ENCODE measurements at regions not wholly inside any gene's neighbourhood (a gene's known extent, or its start where the extent isn't known, plus 50 kb on each side); places are given as distances from the start of the nearest gene placed in this dataset.

DNA sequence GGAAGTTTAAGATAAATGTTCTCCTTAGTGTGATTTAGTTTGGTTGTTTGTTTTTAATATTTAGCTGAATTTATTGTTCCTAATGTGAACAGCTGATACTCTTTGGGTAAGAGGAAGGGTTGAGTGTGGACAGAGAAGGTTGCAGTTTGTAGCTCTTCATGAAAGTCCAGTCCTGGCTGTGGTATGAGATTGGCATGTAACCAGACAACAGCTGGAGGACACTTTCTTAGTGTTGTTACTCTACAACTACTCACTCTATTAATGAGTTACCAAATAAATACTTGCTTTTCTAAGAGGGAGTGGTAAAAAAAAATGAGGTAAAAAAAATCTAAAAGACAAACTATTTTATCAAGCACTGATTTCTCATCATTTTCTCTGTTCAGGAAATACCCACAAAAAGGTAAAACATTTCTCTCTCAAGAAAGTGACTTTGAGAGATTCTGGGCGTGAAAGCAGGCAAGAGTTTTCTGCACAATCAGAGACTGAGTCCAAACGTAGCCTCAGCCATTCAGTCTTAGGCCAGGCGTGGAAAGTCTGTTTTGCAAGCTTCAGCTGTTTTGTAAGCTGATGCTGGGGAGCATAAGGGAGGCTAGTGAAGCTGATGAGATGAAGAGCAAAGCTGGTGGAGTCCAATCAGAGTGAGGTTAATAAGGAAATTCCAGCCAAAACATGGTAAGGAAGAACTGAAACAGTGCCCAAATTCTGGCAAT lies 138.5 kb upstream of the ARPP21 start:
- Mint-ChIP-seq H3K9me3 (peaks cover 3 to 8% (median 5%) of the 10 kb centered on the region in 3 donors), H3K4me1 (no peaks in the 10 kb centered on the region), H3K4me3 (no peak overlapping the region), H3K27ac (no peak overlapping the region), H3K36me3 (no peaks in the 10 kb centered on the region), H3K27me3 (no peaks in the 10 kb centered on the region)
- ATAC-seq (replicated peaks in 1 of 4) (no peak), DNase-seq (no peak)
- no peaks in the 10 kb centered on the region for H3K27me3 ChIP-seq (replicated peaks in 1 of 2; ENCODE audit: control insufficient read depth in 2 of 2, extremely low read depth in 1 of 2, insufficient read depth in 2 of 2, low read length in 1 of 2)
- H3K9me3 ChIP-seq, result no peaks in the 10 kb centered on the region
- no peaks in the 10 kb centered on the region for H3K4me1 ChIP-seq (ENCODE audit: control insufficient read depth in 1 of 2, extremely low read depth in 1 of 2, insufficient read depth in 2 of 2, low read length in 2 of 2)
- WGBS (ENCODE audit: insufficient coverage), result 42% methylated on average over 2 of the region's 3 CpGs
- POLR2A ChIA-PET, result no interaction called here
- H3K36me3 ChIP-seq (ENCODE audit: control insufficient read depth in 2 of 2, extremely low read depth in 1 of 2, insufficient read depth in 1 of 2, low read length in 1 of 2), result no peaks in the 10 kb centered on the region
- H3K4me3 ChIP-seq (ENCODE audit: control insufficient read depth in 1 of 2, extremely low read depth in 1 of 2, low read length in 1 of 2), result no peak overlapping the region
- H3K27ac ChIP-seq (ENCODE audit: low read length), result no peak overlapping the region
- CTCF ChIA-PET, result no interaction called here

DNA sequence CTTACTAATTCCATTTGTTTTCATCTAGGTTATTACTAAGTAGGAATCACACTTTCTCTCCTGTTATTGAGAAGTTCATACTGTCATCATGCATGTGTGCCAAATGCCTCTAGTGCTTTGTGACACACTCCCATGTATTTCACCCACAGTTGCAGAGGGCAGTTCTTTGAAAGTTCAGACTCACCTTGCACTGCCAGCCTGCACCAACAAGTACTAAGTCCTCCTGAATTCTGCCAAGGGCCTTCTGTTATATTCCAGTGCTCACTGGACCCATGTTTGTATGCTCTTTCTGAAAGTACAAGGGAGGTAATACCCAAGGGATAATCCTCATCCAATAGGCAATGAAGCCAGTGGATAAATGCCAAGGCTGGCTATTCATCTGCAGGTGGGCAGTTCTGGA lies 136.6 kb upstream of the ARPP21 start:
- DNase-seq (no peak), ATAC-seq (replicated peaks in 1 of 4) (no peak)
- Histone ChIP-seq H3K36me3 (ENCODE audit: control insufficient read depth in 2 of 2, extremely low read depth in 1 of 2, insufficient read depth in 1 of 2, low read length in 1 of 2) (no peaks in the 10 kb centered on the region), H3K9me3 (no peaks in the 10 kb centered on the region), H3K4me3 (ENCODE audit: control insufficient read depth in 1 of 2, extremely low read depth in 1 of 2, low read length in 1 of 2) (no peak overlapping the region), H3K27me3 (replicated peaks in 1 of 2; ENCODE audit: control insufficient read depth in 2 of 2, extremely low read depth in 1 of 2, insufficient read depth in 2 of 2, low read length in 1 of 2) (no peaks in the 10 kb centered on the region), H3K27ac (ENCODE audit: low read length) (no peak overlapping the region), H3K4me1 (ENCODE audit: control insufficient read depth in 1 of 2, extremely low read depth in 1 of 2, insufficient read depth in 2 of 2, low read length in 2 of 2) (no peaks in the 10 kb centered on the region)
- peaks cover 8 to 16% (median 9%) of the 10 kb centered on the region in 3 donors for H3K9me3 Mint-ChIP-seq
- H3K27me3 Mint-ChIP-seq, result no peaks in the 10 kb centered on the region
- H3K27ac Mint-ChIP-seq, result no peak overlapping the region
- H3K36me3 Mint-ChIP-seq, result no peaks in the 10 kb centered on the region
- no peak overlapping the region for H3K4me3 Mint-ChIP-seq
- POLR2A ChIA-PET, result no interaction called here
- no peaks in the 10 kb centered on the region for H3K4me1 Mint-ChIP-seq
- CTCF ChIA-PET, result no interaction called here

DNA sequence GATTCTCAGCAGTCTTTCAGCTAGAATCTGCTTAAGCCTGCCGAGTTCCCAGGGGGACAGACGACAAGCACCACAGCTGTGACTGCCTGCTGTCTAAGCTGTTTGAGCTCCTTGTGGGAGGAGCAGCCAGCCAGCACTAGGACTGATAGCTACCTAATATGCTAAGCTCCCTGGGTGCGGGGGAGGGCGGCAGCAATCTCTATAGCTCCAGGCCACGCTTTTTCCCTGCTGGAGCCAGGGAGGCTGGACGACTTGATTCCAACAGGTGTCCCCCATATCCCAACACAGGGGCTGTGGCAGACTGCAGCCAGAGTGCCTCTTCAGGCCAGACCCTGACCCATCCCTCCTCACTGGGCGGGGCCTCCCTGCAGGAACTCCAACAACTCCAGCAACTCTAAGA lies 134.1 kb upstream of the ARPP21 start:
- 66% methylated on average over 7 of the region's 7 CpGs for WGBS (ENCODE audit: insufficient coverage)
- CTCF ChIA-PET, result no interaction called here

DNA sequence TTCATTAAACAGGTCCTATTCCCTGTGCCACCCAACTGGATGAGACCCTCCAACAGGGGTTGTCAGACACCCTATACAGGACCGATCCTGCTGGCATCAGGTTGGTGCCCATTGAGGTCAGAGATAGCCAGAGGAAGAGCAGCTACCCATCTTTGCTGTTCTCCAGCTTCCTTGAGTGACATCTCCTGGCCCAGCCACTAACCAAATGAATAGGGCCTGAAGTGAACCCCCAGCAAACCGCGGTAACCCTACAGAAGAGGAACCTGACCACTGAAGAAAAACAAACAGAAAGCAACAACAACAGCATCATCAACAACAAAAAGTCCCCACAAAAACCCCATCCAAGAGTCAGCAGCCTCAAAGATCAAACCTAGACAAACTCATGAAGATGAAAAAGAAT lies 133.6 kb upstream of the ARPP21 start:
- no peaks in the 10 kb centered on the region for H3K4me1 ChIP-seq (ENCODE audit: control insufficient read depth in 1 of 2, extremely low read depth in 1 of 2, insufficient read depth in 2 of 2, low read length in 2 of 2)
- Mint-ChIP-seq H3K27me3 (no peaks in the 10 kb centered on the region), H3K9me3 (peaks cover 4 to 13% (median 9%) of the 10 kb centered on the region in 3 donors), H3K4me3 (no peak overlapping the region), H3K27ac (no peak overlapping the region), H3K4me1 (no peaks in the 10 kb centered on the region), H3K36me3 (no peaks in the 10 kb centered on the region)
- no peaks in the 10 kb centered on the region for H3K27me3 ChIP-seq (replicated peaks in 1 of 2; ENCODE audit: control insufficient read depth in 2 of 2, extremely low read depth in 1 of 2, insufficient read depth in 2 of 2, low read length in 1 of 2)
- POLR2A ChIA-PET, result no interaction called here
- H3K27ac ChIP-seq (ENCODE audit: low read length), result no peak overlapping the region
- CTCF ChIA-PET, result no interaction called here
- no peaks in the 10 kb centered on the region for H3K36me3 ChIP-seq (ENCODE audit: control insufficient read depth in 2 of 2, extremely low read depth in 1 of 2, insufficient read depth in 1 of 2, low read length in 1 of 2)
- no peak overlapping the region for H3K4me3 ChIP-seq (ENCODE audit: control insufficient read depth in 1 of 2, extremely low read depth in 1 of 2, low read length in 1 of 2)
- DNase-seq, result no peak
- H3K9me3 ChIP-seq, result no peaks in the 10 kb centered on the region
- 78% methylated on average over 3 of the region's 3 CpGs for WGBS (ENCODE audit: insufficient coverage)
- no peak for ATAC-seq (replicated peaks in 1 of 4)

More for the DNA sequence above, 134.1 kb upstream of the ARPP21 start:
- no peak for DNase-seq
- H3K9me3 ChIP-seq, result no peaks in the 10 kb centered on the region
- H3K36me3 Mint-ChIP-seq, result no peaks in the 10 kb centered on the region
- H3K4me3 Mint-ChIP-seq, result no peak overlapping the region
- no peaks in the 10 kb centered on the region for H3K4me1 Mint-ChIP-seq
- no peaks in the 10 kb centered on the region for H3K27me3 ChIP-seq (replicated peaks in 1 of 2; ENCODE audit: control insufficient read depth in 2 of 2, extremely low read depth in 1 of 2, insufficient read depth in 2 of 2, low read length in 1 of 2)
- no peak for ATAC-seq (replicated peaks in 1 of 4)
- POLR2A ChIA-PET, result no interaction called here
- no peak overlapping the region for H3K27ac Mint-ChIP-seq
- peaks cover 4 to 13% (median 9%) of the 10 kb centered on the region in 3 donors for H3K9me3 Mint-ChIP-seq
- no peak overlapping the region for H3K27ac ChIP-seq (ENCODE audit: low read length)
- no peaks in the 10 kb centered on the region for H3K27me3 Mint-ChIP-seq
- no peaks in the 10 kb centered on the region for H3K36me3 ChIP-seq (ENCODE audit: control insufficient read depth in 2 of 2, extremely low read depth in 1 of 2, insufficient read depth in 1 of 2, low read length in 1 of 2)
- no peaks in the 10 kb centered on the region for H3K4me1 ChIP-seq (ENCODE audit: control insufficient read depth in 1 of 2, extremely low read depth in 1 of 2, insufficient read depth in 2 of 2, low read length in 2 of 2)
- H3K4me3 ChIP-seq (ENCODE audit: control insufficient read depth in 1 of 2, extremely low read depth in 1 of 2, low read length in 1 of 2), result no peak overlapping the region

DNA sequence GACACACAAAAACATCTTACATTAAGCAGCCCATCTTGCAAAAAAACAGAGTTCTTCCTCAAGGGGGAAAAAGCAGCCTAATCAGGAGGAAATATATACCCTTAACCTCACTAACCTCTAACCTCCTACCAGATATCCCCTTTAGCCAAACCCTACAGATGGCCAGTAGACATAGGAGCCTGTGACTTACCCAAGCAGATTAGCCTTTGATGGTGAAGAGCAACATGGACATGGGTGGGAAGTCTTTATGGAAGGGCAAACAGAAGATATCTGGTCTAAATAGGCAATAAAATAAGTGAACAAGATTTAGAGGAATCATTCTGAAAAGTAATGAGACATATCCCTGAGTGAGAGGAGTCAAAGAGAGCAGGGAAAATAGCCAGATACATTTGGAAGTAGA lies 119.4 kb upstream of the ARPP21 start:
- no peaks in the 10 kb centered on the region for H3K36me3 ChIP-seq (ENCODE audit: control insufficient read depth in 2 of 2, extremely low read depth in 1 of 2, insufficient read depth in 1 of 2, low read length in 1 of 2)
- H3K27ac ChIP-seq (ENCODE audit: low read length), result no peak overlapping the region
- H3K4me3 ChIP-seq (ENCODE audit: control insufficient read depth in 1 of 2, extremely low read depth in 1 of 2, low read length in 1 of 2), result no peak overlapping the region
- H3K27me3 Mint-ChIP-seq, result no peaks in the 10 kb centered on the region
- H3K27ac Mint-ChIP-seq, result no peak overlapping the region
- POLR2A ChIA-PET, result no interaction called here
- ATAC-seq (replicated peaks in 1 of 4) (no peak), DNase-seq (no peak)
- no peaks in the 10 kb centered on the region for H3K36me3 Mint-ChIP-seq
- peaks cover 0 to 4% (median 0%) of the 10 kb centered on the region in 3 donors for H3K4me1 Mint-ChIP-seq
- H3K4me3 Mint-ChIP-seq, result no peak overlapping the region
- peaks cover 4 to 6% (median 5%) of the 10 kb centered on the region in 3 donors for H3K9me3 Mint-ChIP-seq
- no peaks in the 10 kb centered on the region for H3K9me3 ChIP-seq
- H3K27me3 ChIP-seq (replicated peaks in 1 of 2; ENCODE audit: control insufficient read depth in 2 of 2, extremely low read depth in 1 of 2, insufficient read depth in 2 of 2, low read length in 1 of 2), result no peaks in the 10 kb centered on the region
- no peaks in the 10 kb centered on the region for H3K4me1 ChIP-seq (ENCODE audit: control insufficient read depth in 1 of 2, extremely low read depth in 1 of 2, insufficient read depth in 2 of 2, low read length in 2 of 2)
- CTCF ChIA-PET, result no interaction called here

DNA sequence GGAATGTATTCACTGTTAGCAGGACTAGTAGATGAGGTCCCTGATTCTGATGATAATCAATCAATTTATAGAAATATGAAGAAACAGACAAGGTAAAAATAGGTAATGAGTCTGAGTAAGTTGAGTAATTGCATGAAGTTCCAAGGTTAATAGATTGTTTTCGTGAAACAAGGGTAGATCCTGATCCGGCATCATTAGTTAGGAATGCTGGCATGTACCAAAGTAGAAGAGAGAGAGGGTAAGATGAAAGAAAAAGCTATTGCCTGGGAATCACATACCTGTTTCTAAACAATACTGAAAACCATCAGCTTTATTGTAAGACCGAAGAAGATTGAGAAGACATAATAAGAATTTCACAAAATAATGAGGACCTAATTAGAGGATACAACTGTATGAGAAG lies 118.1 kb upstream of the ARPP21 start:
- ChIA-PET CTCF (no interaction called here), POLR2A (no interaction called here)
- Histone ChIP-seq H3K27me3 (replicated peaks in 1 of 2; ENCODE audit: control insufficient read depth in 2 of 2, extremely low read depth in 1 of 2, insufficient read depth in 2 of 2, low read length in 1 of 2) (no peaks in the 10 kb centered on the region), H3K36me3 (ENCODE audit: control insufficient read depth in 2 of 2, extremely low read depth in 1 of 2, insufficient read depth in 1 of 2, low read length in 1 of 2) (no peaks in the 10 kb centered on the region), H3K4me3 (ENCODE audit: control insufficient read depth in 1 of 2, extremely low read depth in 1 of 2, low read length in 1 of 2) (no peak overlapping the region), H3K9me3 (no peaks in the 10 kb centered on the region), H3K27ac (ENCODE audit: low read length) (no peak overlapping the region), H3K4me1 (ENCODE audit: control insufficient read depth in 1 of 2, extremely low read depth in 1 of 2, insufficient read depth in 2 of 2, low read length in 2 of 2) (no peaks in the 10 kb centered on the region)
- no peak overlapping the region for H3K4me3 Mint-ChIP-seq
- peaks cover 4 to 6% (median 5%) of the 10 kb centered on the region in 3 donors for H3K9me3 Mint-ChIP-seq
- ATAC-seq (replicated peaks in 1 of 4), result no peak
- WGBS (ENCODE audit: insufficient coverage), result 80% methylated on average over 1 of the region's 3 CpGs
- H3K27me3 Mint-ChIP-seq, result no peaks in the 10 kb centered on the region
- no peaks in the 10 kb centered on the region for H3K36me3 Mint-ChIP-seq
- H3K4me1 Mint-ChIP-seq, result peaks cover 0 to 4% (median 0%) of the 10 kb centered on the region in 3 donors
- DNase-seq, result no peak
- H3K27ac Mint-ChIP-seq, result no peak overlapping the region

DNA sequence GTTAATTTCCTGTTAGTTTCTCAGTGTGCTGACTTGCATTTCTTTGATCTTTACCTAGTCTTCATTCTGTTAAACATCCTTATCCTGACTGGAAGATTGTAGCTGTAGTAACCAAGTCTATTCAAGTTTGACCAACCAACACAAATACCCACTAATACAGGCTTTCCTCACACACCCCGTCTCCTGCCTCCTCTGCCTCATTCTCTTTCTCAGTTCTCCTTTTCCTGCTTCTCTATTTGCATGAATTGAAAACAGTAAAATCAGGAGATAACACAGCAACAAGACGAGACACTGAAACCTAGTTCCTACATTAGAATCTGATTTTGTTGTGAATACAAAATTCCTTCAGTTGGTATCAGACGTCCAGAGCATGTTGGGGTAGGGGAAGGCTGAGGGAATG lies 116.9 kb upstream of the ARPP21 start:
- Mint-ChIP-seq H3K27ac (no peak overlapping the region), H3K9me3 (peaks cover 1 to 6% (median 3%) of the 10 kb centered on the region in 3 donors), H3K4me1 (peaks cover 0 to 4% (median 0%) of the 10 kb centered on the region in 3 donors), H3K27me3 (no peaks in the 10 kb centered on the region), H3K4me3 (no peak overlapping the region), H3K36me3 (no peaks in the 10 kb centered on the region)
- ChIA-PET CTCF (no interaction called here), POLR2A (no interaction called here)
- H3K9me3 ChIP-seq, result no peaks in the 10 kb centered on the region
- no peaks in the 10 kb centered on the region for H3K36me3 ChIP-seq (ENCODE audit: control insufficient read depth in 2 of 2, extremely low read depth in 1 of 2, insufficient read depth in 1 of 2, low read length in 1 of 2)
- no peaks in the 10 kb centered on the region for H3K27me3 ChIP-seq (replicated peaks in 1 of 2; ENCODE audit: control insufficient read depth in 2 of 2, extremely low read depth in 1 of 2, insufficient read depth in 2 of 2, low read length in 1 of 2)
- no peak overlapping the region for H3K27ac ChIP-seq (ENCODE audit: low read length)
- ATAC-seq (replicated peaks in 1 of 4) (no peak), DNase-seq (no peak)
- no CpG with 5 or more reads among the region's 3 CpGs for WGBS (ENCODE audit: insufficient coverage)
- H3K4me3 ChIP-seq (ENCODE audit: control insufficient read depth in 1 of 2, extremely low read depth in 1 of 2, low read length in 1 of 2), result no peak overlapping the region
- no peaks in the 10 kb centered on the region for H3K4me1 ChIP-seq (ENCODE audit: control insufficient read depth in 1 of 2, extremely low read depth in 1 of 2, insufficient read depth in 2 of 2, low read length in 2 of 2)
